HEK293T (cell line): ENCODE measurements at regions not wholly inside any gene's neighbourhood (a gene's known extent, or its start where the extent isn't known, plus 50 kb on each side); places are given as distances from the start of the nearest gene placed in this dataset.

Source experiments
- CTCF ChIA-PET: fragments of 350-600 bp; formaldehyde crosslinking; extraction: SDS; loops from one replicate; lab custom pipeline; 2021; ENCODE audit warnings: antibody characterized with exemption, inconsistent platforms; lab: Yijun Ruan, JAX
- POLR2A ChIA-PET: fragments of 350-600 bp; formaldehyde crosslinking; extraction: SDS; loops from one replicate; lab custom pipeline; 2020; ENCODE audit warnings: antibody characterized with exemption, inconsistent platforms; lab: Yijun Ruan, JAX
- DNase-seq: peaks from one replicate; pipeline ENCODE4 v3.0.0; 2012; ENCODE audit warnings: mixed read lengths; ENCODE audit errors: extremely low spot score
- ARNT ChIP-seq: fragments of 450-650 bp; IDR thresholded peaks from 2 replicates; pipeline ENCODE4 v1.6.1; 2017; ENCODE audit warnings: mild to moderate bottlenecking
- BHLHE40 ChIP-seq: fragments of 450-650 bp; IDR thresholded peaks from 2 replicates; pipeline ENCODE4 v1.6.1; 2016; ENCODE audit warnings: mild to moderate bottlenecking, moderate library complexity, borderline replicate concordance
- CTBP1 ChIP-seq: fragments of 450-650 bp; IDR thresholded peaks from 2 replicates; pipeline ENCODE4 v1.6.1; 2016; ENCODE audit warnings: borderline replicate concordance
- ELF4 ChIP-seq: fragments of 450-650 bp; IDR thresholded peaks from 2 replicates; pipeline ENCODE4 v1.6.1; 2017; ENCODE audit warnings: antibody characterized with exemption
- FOXA1 ChIP-seq: fragments of 450-650 bp; IDR thresholded peaks from 2 replicates; pipeline ENCODE4 v1.6.1; 2016; ENCODE audit warnings: mild to moderate bottlenecking
- FOXK2 ChIP-seq: fragments of 450-650 bp; IDR thresholded peaks from 2 replicates; pipeline ENCODE4 v1.6.1; 2016; ENCODE audit warnings: mild to moderate bottlenecking
- FOXM1 ChIP-seq: fragments of 450-650 bp; IDR thresholded peaks from 2 replicates; pipeline ENCODE4 v1.6.1; 2017; ENCODE audit warnings: mild to moderate bottlenecking, borderline replicate concordance
- HDGF ChIP-seq: fragments of 450-650 bp; IDR thresholded peaks from 2 replicates; pipeline ENCODE4 v1.6.1; 2017; ENCODE audit warnings: antibody characterized with exemption, borderline replicate concordance
- L3MBTL2 ChIP-seq: fragments of 450-650 bp; conservative IDR thresholded peaks from 2 replicates; pipeline ENCODE4 v1.6.1; 2016; ENCODE audit warnings: mild to moderate bottlenecking
- LEF1 ChIP-seq: fragments of 450-650 bp; IDR thresholded peaks from 2 replicates; pipeline ENCODE4 v1.6.1; 2017; ENCODE audit warnings: mild to moderate bottlenecking, borderline replicate concordance
- NFRKB ChIP-seq: fragments of 450-650 bp; IDR thresholded peaks from 2 replicates; pipeline ENCODE4 v1.6.1; 2016; ENCODE audit warnings: mild to moderate bottlenecking, moderate library complexity
- SP1 ChIP-seq: fragments of 450-650 bp; IDR thresholded peaks from 2 replicates; pipeline ENCODE4 v1.6.1; 2017
- SUZ12 ChIP-seq: fragments of 450-650 bp; IDR thresholded peaks from 2 replicates; pipeline ENCODE4 v1.6.1; 2016; ENCODE audit warnings: mild to moderate bottlenecking
- TARDBP ChIP-seq: fragments of 450-650 bp; IDR thresholded peaks from 2 replicates; pipeline ENCODE4 v1.6.1; 2016
- ZNF384 ChIP-seq: fragments of 450-650 bp; IDR thresholded peaks from 2 replicates; pipeline ENCODE4 v1.6.1; 2016
- TF ChIP-seq, protein P1 (sequence below): fragments of 450-650 bp; IDR thresholded peaks from 2 replicates; pipeline ENCODE4 v1.6.1; 2016

DNA sequence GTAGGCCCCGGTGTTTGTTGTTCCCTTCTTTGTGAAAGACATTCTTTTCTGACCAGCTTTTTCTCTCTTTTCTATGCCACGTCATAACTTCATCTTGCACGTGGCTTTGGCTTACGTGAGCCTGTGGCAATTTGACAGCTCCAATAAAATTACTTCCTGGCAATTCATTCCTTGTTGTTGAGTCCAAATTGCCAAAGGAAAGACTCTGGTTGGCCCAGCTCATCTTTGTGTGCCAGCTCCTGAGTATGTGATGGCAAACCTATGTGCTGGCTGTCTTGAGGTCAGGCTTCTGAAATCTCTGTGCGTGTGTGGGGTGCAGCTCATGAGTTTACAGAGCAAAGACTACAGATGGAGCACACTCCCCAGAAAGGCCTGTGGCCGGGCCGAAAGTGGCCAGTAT lies 272.5 kb upstream of the SGK1 start:
- DNase-seq: no peak
- TF ChIP-seq L3MBTL2: no peak
- no peak for TF ChIP-seq SUZ12
- TF ChIP-seq BHLHE40: no peak
- TF ChIP-seq HDGF: no peak
- TF ChIP-seq FOXA1: no peak
- TF ChIP-seq NFRKB: no peak
- TF ChIP-seq FOXK2: no peak
- TF ChIP-seq SP1: no peak
- no peak for TF ChIP-seq ELF4
- TF ChIP-seq, protein P1, sequence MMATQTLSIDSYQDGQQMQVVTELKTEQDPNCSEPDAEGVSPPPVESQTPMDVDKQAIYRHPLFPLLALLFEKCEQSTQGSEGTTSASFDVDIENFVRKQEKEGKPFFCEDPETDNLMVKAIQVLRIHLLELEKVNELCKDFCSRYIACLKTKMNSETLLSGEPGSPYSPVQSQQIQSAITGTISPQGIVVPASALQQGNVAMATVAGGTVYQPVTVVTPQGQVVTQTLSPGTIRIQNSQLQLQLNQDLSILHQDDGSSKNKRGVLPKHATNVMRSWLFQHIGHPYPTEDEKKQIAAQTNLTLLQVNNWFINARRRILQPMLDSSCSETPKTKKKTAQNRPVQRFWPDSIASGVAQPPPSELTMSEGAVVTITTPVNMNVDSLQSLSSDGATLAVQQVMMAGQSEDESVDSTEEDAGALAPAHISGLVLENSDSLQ: no peak
- no peak for TF ChIP-seq CTBP1
- TF ChIP-seq ZNF384: no peak
- no peak for TF ChIP-seq LEF1
- TF ChIP-seq ARNT: no peak
- TF ChIP-seq FOXM1: no peak
- TF ChIP-seq TARDBP: no peak
- ChIA-PET CTCF (no interaction called here), POLR2A (no interaction called here)

GRCh38 chr6:134590004-134590403 lies 272.1 kb upstream of the SGK1 start:
- ChIA-PET CTCF (no interaction called here), POLR2A (no interaction called here)
- DNase-seq: no peak
- TF ChIP-seq ZNF384: no peak
- TF ChIP-seq, protein P1: no peak
- no peak for TF ChIP-seq ARNT
- TF ChIP-seq FOXA1: no peak
- no peak for TF ChIP-seq SP1
- no peak for TF ChIP-seq TARDBP

DNA sequence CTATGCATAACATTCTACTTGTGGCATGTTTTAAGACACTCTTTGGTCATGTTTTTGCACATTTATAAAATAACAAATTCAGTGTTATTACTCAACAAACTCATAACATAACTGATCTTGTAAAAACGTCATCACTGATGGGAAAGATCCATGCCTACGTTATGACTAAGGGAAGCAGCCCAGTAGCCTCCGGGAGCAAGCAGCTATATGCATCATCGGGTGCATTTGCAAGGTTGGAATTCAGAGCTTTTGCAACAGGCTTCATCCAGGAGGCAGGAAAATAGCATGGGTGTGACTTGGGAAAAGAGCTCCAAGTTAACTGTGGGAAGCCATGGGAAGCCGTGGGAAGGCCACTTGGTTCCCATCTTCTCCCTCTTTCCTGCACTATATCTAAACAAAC lies 271.6 kb upstream of the SGK1 start:
- DNase-seq: no peak
- ChIA-PET CTCF (no interaction called here), POLR2A (no interaction called here)
- no peak for TF ChIP-seq FOXK2

DNA sequence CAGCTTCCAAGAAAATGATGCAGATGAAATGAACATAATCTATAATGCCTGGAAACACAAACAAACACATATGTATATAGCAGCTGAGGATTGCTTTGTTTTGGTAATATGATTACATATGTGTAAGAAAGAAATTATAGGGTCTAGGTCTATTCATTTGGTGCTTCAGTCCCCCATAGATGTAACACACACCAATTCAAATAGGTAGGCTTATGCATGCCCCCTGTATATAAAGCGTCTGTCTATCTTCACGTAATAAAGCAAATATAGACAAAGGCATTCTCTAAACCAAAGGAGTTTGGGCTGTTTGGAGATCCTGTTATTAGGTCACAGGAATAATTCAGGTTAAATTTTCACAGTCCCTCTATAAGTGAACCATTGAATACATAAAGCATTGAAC lies 270.4 kb upstream of the SGK1 start:
- DNase-seq: no peak
- CTCF ChIA-PET: interaction anchor here (0.7 kb wide), 1 partner anchor 52 kb away, joined by 3 read pairs; no protein-coding TSS in a partner anchor
- POLR2A ChIA-PET: no interaction called here
- TF ChIP-seq CTBP1 (no peak), ZNF384 (no peak), NFRKB (no peak), BHLHE40 (no peak), FOXM1 (no peak), TARDBP (no peak), L3MBTL2 (no peak), FOXK2 (no peak), ARNT (no peak), HDGF (no peak), ELF4 (no peak), SP1 (no peak), SUZ12 (no peak), LEF1 (no peak), FOXA1 (no peak)
- TF ChIP-seq, protein P1: no peak

DNA sequence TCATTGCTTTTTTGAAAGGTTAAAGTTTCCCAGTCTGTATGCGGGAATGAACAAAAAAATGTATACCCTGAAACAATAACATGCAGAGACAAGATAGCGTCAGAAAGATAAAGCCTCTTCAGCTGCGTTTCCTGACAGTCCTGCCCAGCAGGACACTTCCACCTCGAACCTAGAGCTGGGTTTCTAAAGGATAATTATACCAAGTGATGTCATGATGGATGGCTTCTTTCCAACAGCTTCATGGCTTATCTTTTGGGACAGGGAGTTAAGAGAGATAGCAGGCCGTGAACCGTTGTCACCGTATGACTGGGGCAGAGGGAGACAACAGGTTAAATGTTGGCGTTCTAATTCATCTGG lies 267.6 kb upstream of the SGK1 start:
- TF ChIP-seq SUZ12 (no peak), LEF1 (no peak), BHLHE40 (no peak), L3MBTL2 (no peak), FOXK2 (no peak), TARDBP (no peak), HDGF (no peak), ELF4 (no peak), ARNT (no peak)
- POLR2A ChIA-PET: interaction anchor here (0.6 kb wide), 1 partner anchor 15 kb away, joined by 3 read pairs; no protein-coding TSS in a partner anchor
- CTCF ChIA-PET: no interaction called here
- no peak for DNase-seq

- TF ChIP-seq SP1 (no peak), FOXK2 (no peak), ELF4 (no peak), LEF1 (no peak), BHLHE40 (no peak), ZNF384 (no peak), L3MBTL2 (no peak), CTBP1 (no peak), ARNT (no peak), SUZ12 (no peak), FOXM1 (no peak), NFRKB (no peak), FOXA1 (no peak), TARDBP (no peak), HDGF (no peak)
- TF ChIP-seq, protein P1: no peak
- POLR2A ChIA-PET: no interaction called here
- CTCF ChIA-PET: no interaction called here
- DNase-seq: no peak
Measured at GRCh38 chr6:134584847-134585516, 267.1 kb upstream of the SGK1 start.
